ENCODE measurements at regions not wholly inside any gene's neighbourhood (a gene's known extent, or its start where the extent isn't known, plus 50 kb on each side); places are given as distances from the start of the nearest gene placed in this dataset.
"Not testable (repeated sequence)": the region's sequence is repeated elsewhere in the genome, so short reads cannot be mapped to it uniquely, and the experiment has no call there.

DNA sequence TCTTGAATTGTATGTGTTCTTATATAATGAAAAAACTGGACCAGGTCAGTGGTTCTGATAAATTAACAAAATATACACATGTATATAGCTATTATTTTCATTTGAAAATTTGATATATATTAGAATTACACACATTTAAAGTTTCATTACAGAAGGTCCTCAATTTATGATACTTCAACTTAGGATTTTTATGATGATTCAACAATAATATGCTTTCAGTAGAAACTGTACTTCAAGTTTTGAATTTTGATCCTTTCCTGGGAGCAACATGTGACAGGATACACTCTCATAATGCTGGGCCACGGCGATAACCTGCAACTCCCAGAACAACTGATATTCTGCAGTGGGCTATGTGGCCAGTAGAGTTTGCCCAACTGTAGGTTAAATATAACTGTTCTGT is 344.7 kb downstream of the TAF11L14 start:
- H3K36me3 ChIP-seq (ENCODE audit: control insufficient read depth in 2 of 2, extremely low read depth in 1 of 2, insufficient read depth in 2 of 2, low read length in 2 of 2): no peaks in the 10 kb centered on the region
- DNase-seq (ENCODE audit: low read depth, low spot score): no peak

DNA sequence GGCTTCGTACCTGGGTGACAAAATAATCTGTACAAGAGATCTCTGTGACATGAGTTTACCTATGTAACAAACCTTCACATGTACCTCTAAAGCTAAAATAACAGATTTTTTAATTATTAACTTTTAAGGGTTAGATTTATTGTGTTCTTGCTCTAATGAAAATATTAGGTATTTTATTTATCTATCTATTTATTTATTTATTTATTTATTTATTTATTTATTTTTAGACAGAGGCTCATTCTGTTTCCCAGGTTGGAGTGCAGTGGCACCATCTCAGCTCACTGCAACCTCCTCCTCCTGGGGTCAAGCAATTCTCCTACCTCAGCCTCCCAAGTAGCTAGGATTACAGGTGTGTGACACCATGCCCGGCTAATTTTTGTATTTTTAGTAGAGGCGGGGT is 348.4 kb downstream of the TAF11L14 start:
- H3K4me3 ChIP-seq (ENCODE audit: control insufficient read depth in 2 of 3, extremely low read depth in 1 of 3, insufficient read depth in 2 of 3, low read depth in 1 of 3, low read length in 3 of 3); DNase-seq (ENCODE audit: low read depth, low spot score); FAIRE-seq; H3K9me3 ChIP-seq (ENCODE audit: control insufficient read depth, low read depth, low read length); H3K9me1 ChIP-seq (ENCODE audit: control insufficient read depth, extremely low read depth, insufficient read depth, low read length); H3K4me1 ChIP-seq (ENCODE audit: control insufficient read depth, extremely low read depth, insufficient read depth, low read length); H3K27me3 ChIP-seq (ENCODE audit: control insufficient read depth, extremely low read depth, insufficient read depth, low read length); H3K4me2 ChIP-seq (ENCODE audit: control insufficient read depth, extremely low read depth, insufficient read depth, low read depth, low read length); H3K79me2 ChIP-seq (ENCODE audit: control insufficient read depth, insufficient read depth, low read length); H3K27ac ChIP-seq (ENCODE audit: control insufficient read depth, insufficient read depth, low read length); dilution Hi-C loops (cut with MboI; ENCODE audit: extremely low pct_ligation_motif_present, low sequenced_read_pairs); H4K20me1 ChIP-seq (ENCODE audit: control insufficient read depth, extremely low read depth, insufficient read depth, low read length); H3K9ac ChIP-seq (ENCODE audit: control insufficient read depth, extremely low read depth, insufficient read depth, low read length); H3K36me3 ChIP-seq (ENCODE audit: control insufficient read depth in 2 of 2, extremely low read depth in 1 of 2, insufficient read depth in 2 of 2, low read length in 2 of 2); H2AFZ ChIP-seq (ENCODE audit: control insufficient read depth, low read length): not testable (repeated sequence)

More for the DNA sequence above, 344.7 kb downstream of the TAF11L14 start:
- Histone ChIP-seq H3K4me2 (ENCODE audit: control insufficient read depth, extremely low read depth, insufficient read depth, low read depth, low read length) (no peak overlapping the region), H2AFZ (ENCODE audit: control insufficient read depth, low read length) (no peak overlapping the region), H3K4me3 (ENCODE audit: control insufficient read depth in 2 of 3, extremely low read depth in 1 of 3, insufficient read depth in 2 of 3, low read depth in 1 of 3, low read length in 3 of 3) (no peak overlapping the region), H4K20me1 (ENCODE audit: control insufficient read depth, extremely low read depth, insufficient read depth, low read length) (no peaks in the 10 kb centered on the region), H3K9me3 (ENCODE audit: control insufficient read depth, low read depth, low read length) (no peaks in the 10 kb centered on the region), H3K9me1 (ENCODE audit: control insufficient read depth, extremely low read depth, insufficient read depth, low read length) (no peaks in the 10 kb centered on the region), H3K4me1 (ENCODE audit: control insufficient read depth, extremely low read depth, insufficient read depth, low read length) (no peaks in the 10 kb centered on the region), H3K27ac (ENCODE audit: control insufficient read depth, insufficient read depth, low read length) (no peak overlapping the region), H3K27me3 (ENCODE audit: control insufficient read depth, extremely low read depth, insufficient read depth, low read length) (no peaks in the 10 kb centered on the region), H3K9ac (ENCODE audit: control insufficient read depth, extremely low read depth, insufficient read depth, low read length) (no peak overlapping the region), H3K79me2 (ENCODE audit: control insufficient read depth, insufficient read depth, low read length) (no peaks in the 10 kb centered on the region)
- TF ChIP-seq, protein P1, sequence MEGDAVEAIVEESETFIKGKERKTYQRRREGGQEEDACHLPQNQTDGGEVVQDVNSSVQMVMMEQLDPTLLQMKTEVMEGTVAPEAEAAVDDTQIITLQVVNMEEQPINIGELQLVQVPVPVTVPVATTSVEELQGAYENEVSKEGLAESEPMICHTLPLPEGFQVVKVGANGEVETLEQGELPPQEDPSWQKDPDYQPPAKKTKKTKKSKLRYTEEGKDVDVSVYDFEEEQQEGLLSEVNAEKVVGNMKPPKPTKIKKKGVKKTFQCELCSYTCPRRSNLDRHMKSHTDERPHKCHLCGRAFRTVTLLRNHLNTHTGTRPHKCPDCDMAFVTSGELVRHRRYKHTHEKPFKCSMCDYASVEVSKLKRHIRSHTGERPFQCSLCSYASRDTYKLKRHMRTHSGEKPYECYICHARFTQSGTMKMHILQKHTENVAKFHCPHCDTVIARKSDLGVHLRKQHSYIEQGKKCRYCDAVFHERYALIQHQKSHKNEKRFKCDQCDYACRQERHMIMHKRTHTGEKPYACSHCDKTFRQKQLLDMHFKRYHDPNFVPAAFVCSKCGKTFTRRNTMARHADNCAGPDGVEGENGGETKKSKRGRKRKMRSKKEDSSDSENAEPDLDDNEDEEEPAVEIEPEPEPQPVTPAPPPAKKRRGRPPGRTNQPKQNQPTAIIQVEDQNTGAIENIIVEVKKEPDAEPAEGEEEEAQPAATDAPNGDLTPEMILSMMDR (optimal IDR thresholded peaks at IDR 0.05 in 1 of 3, IDR thresholded peaks at IDR 0.05 in 1 of 3, conservative IDR thresholded peaks at IDR 0.05 in 1 of 3; ENCODE audit: extremely low read depth in 1 of 3, insufficient read depth in 2 of 3, low read length in 3 of 3): no peak
- no peak for TF ChIP-seq EZH2 (IDR thresholded peaks at IDR 0.05; ENCODE audit: low read length)
- no peak for FAIRE-seq
- dilution Hi-C loops (cut with MboI; ENCODE audit: extremely low pct_ligation_motif_present, low sequenced_read_pairs): no loop called here

DNA sequence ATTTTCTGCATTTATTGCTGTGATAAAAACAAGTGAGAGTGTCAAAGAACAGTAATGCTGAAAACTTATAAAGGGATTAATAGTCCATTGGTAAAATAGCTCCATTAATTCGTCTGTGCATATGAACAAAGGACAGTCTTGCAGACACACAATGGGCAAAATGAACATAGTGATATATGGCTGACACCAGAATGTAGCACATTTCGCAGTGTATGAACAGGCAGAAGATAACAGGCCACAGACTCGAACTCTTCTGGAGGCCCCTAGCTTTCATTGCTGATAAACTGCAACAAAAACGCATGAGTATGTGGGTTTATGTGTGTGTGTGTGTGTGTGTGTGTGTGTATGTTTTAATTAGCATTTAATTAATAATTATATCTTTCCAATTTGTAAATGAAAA is 354.8 kb downstream of the TAF11L14 start:
- dilution Hi-C loops (cut with MboI; ENCODE audit: extremely low pct_ligation_motif_present, low sequenced_read_pairs): no loop called here
- no peak overlapping the region for H2AFZ ChIP-seq (ENCODE audit: control insufficient read depth, low read length)
- DNase-seq (ENCODE audit: low read depth, low spot score): no peak
- no peaks in the 10 kb centered on the region for H3K9me3 ChIP-seq (ENCODE audit: control insufficient read depth, low read depth, low read length)
- FAIRE-seq: no peak
- H3K79me2 ChIP-seq (ENCODE audit: control insufficient read depth, insufficient read depth, low read length): no peaks in the 10 kb centered on the region
- no peaks in the 10 kb centered on the region for H4K20me1 ChIP-seq (ENCODE audit: control insufficient read depth, extremely low read depth, insufficient read depth, low read length)
- H3K4me2 ChIP-seq (ENCODE audit: control insufficient read depth, extremely low read depth, insufficient read depth, low read depth, low read length): no peak overlapping the region
- H3K4me3 ChIP-seq (ENCODE audit: control insufficient read depth in 2 of 3, extremely low read depth in 1 of 3, insufficient read depth in 2 of 3, low read depth in 1 of 3, low read length in 3 of 3): no peak overlapping the region
- H3K4me1 ChIP-seq (ENCODE audit: control insufficient read depth, extremely low read depth, insufficient read depth, low read length): no peaks in the 10 kb centered on the region
- no peak overlapping the region for H3K9ac ChIP-seq (ENCODE audit: control insufficient read depth, extremely low read depth, insufficient read depth, low read length)
- H3K27ac ChIP-seq (ENCODE audit: control insufficient read depth, insufficient read depth, low read length): no peak overlapping the region
- H3K9me1 ChIP-seq (ENCODE audit: control insufficient read depth, extremely low read depth, insufficient read depth, low read length): no peaks in the 10 kb centered on the region
- TF ChIP-seq EZH2 (IDR thresholded peaks at IDR 0.05; ENCODE audit: low read length): no peak
- TF ChIP-seq, protein P1 (optimal IDR thresholded peaks at IDR 0.05 in 1 of 3, IDR thresholded peaks at IDR 0.05 in 1 of 3, conservative IDR thresholded peaks at IDR 0.05 in 1 of 3; ENCODE audit: extremely low read depth in 1 of 3, insufficient read depth in 2 of 3, low read length in 3 of 3): no peak
- H3K27me3 ChIP-seq (ENCODE audit: control insufficient read depth, extremely low read depth, insufficient read depth, low read length): no peaks in the 10 kb centered on the region
- no peaks in the 10 kb centered on the region for H3K36me3 ChIP-seq (ENCODE audit: control insufficient read depth in 2 of 2, extremely low read depth in 1 of 2, insufficient read depth in 2 of 2, low read length in 2 of 2)
